NCI-H345 treated with DMSO at 0.1 percent for 48 hours (cell line): ENCODE measurements at regions not wholly inside any gene's neighbourhood (a gene's known extent, or its start where the extent isn't known, plus 50 kb on each side); places are given as distances from the start of the nearest gene placed in this dataset.
"Not testable (repeated sequence)": the region's sequence is repeated elsewhere in the genome, so short reads cannot be mapped to it uniquely, and the experiment has no call there.

Source experiments
- DNase-seq: peaks from one replicate; lab custom pipeline; 2025; ENCODE audit not compliant: unreplicated experiment; lab: John Stamatoyannopoulos, UW

- no peak for DNase-seq
Measured at GRCh38 chr2:7516484-7517063, 599.4 kb downstream of the RNF144A start.

- DNase-seq = no peak
Measured at GRCh38 chr2:7517088-7517487, 599.9 kb downstream of the RNF144A start.

- no peak for DNase-seq
Measured at GRCh38 chr2:7517851-7518250, 600.6 kb downstream of the RNF144A start.

DNA sequence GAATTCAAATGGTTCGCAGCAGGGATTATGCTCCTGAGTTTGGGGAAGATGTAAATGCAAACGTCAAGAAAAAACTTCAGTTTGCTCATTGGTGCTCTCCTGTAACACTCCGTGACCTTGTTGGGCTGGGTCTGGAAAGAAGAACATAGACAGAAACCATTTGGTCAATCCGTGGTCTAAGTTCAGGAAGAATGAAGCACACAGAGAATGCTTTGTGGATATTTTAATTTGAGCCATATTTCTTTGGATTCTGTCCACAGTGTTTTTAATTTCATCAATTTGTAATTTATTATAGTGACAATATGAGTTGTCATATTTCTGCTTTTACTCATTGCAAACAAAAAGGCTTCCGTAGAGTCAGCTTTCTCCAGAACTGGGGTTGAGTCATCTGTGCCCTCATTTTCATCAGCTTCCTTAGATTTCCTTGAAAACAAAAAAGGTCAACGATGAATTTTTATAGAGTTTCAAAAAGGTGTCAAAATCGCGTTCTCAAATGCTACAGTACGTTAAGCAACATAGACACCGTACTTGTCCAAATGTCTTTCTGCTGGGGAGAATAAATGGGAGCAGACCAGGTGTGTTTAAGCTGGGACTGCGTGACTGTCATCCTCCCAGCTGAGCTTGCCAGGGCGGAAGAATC is 606.4 kb downstream of the RNF144A start:
- DNase-seq = no peak

DNA sequence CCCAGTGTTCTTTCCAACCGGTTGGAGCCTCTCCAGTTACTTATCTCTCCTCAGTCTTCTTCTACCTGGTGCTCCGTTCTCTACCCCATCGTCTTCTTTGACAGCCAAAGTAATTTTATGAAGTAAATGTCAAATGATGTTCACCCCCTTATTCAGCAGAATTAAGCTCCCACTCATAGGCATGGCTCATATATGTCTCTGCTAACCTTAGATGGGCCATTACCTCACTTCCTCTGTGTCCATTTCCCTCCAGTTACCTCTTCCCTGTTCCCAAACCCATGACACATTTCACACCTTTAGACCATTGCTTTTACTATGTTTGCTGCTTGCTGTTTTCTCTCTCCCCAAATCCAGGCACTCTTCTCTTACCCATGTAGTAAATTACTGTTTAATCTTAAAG is 607.0 kb downstream of the RNF144A start:
- DNase-seq = no peak

DNA sequence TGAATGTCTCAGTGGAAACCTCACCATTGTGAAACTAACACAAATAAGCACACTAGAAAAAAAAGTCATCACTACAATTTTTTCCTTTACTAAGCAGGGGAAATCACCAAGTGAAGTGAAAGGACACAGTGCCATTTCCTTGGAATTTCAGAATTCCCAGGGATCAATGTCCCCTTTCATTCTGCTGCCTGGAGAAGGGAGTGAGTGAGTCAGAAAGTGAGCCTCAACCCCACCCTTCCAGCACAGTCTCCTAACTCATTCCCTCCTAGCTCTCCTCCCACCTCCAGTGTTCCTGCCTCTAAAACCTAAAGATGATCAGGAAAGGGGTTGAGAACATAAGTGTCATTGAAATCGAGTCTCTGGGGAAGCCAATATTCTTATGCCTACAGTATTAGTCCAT is 608.5 kb downstream of the RNF144A start:
- DNase-seq = no peak

- no peak for DNase-seq
Measured at GRCh38 chr2:7527165-7527722, 610.0 kb downstream of the RNF144A start.

- no peak for DNase-seq
Measured at GRCh38 chr2:7530001-7530400, 612.8 kb downstream of the RNF144A start.

DNA sequence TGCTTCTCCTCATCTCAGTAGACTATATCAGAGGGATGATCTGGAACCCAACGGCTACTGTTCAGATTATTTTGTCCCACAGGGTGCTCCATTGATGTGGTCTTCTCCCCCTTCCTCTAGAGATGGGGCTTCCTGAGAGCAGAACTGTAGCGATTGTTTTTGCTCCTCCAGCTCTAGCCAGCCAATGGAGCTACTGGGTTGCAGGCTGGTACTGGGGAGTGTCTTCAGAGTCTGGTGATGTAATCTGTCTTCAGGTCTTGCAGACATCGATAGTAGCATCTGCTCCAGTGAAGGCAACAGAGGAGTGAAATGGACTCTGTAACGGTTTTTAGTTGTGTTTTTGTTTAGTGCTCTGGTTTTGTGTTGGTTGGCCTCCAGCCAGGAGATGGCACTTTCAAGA is 621.9 kb downstream of the RNF144A start:
- DNase-seq = no peak

- no peak for DNase-seq
Measured at GRCh38 chr2:7539760-7540159, 622.5 kb downstream of the RNF144A start.

DNA sequence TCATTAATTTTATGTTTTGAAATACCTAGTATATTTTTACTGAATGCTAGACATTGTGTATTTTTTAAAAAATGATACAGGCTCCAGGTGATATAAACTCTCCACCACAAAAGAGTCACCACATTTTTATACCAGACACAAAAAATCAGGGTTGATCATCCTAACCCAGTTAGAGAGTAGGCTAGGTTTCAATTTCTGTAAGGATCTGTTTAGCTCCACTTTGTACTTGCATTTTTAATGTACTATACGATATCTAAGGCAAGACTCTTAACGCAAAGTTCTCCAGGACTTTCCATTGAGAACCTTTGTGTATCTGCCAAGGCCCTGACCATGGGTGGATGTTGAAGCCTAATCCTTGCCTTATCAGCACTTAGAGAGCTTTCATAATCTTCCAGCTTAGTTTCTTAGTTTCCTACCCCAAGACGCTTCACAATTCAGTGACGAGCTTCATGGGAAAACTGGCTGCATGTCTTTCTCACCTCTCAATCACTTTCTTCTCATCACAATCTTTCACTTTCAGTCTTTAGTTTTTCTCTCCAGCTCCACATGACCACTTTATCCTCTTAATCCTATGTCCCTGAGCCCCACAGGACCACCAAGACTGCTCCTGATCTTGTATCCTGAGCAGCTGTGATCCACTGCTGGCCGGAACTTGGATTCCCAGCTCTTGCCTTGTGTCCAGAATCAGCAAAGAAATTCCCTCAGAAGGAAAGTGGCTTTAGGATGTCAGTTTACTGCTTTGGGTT is 635.8 kb downstream of the RNF144A start:
- no peak for DNase-seq

- no peak for DNase-seq
Measured at GRCh38 chr2:7555260-7555659, 638.0 kb downstream of the RNF144A start.

DNA sequence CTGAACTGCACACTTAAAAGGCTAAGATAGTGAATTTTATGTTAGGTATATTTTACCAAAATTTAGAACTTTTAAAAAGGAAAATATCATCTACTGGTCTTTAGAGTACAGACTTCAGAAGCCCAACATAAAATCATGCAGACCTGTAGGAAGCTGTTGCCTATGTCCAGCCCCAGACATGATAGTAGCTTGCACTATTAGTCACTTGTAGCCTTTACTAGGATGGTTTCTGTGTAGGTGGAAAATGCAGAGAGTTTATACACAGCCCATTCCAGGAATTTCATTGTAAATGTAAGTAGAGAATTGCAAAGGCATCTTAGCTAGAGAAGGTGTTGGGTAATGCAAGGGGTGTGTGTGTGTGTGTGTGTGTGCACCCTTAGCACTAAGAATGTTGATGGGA is 640.2 kb downstream of the RNF144A start:
- no peak for DNase-seq

DNA sequence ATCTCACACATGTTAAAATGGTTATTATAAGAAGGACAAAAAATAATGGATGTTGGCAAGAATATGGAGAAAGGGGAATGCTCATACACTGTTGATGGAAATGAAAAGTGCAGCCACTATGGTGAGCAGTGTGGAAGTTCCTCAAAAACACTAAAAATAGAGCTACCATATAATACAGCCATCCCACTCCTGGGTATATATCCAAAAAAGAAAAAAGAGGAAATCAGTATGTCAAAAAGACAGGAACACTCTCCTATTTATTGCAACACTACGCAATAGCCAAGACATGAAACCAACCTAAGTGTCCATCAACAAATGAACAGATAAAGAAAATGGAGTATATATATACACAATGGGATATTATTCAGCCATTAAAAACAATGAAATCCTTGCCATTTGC is 642.6 kb downstream of the RNF144A start:
- DNase-seq = no peak

- no peak for DNase-seq
Measured at GRCh38 chr2:7566382-7566881, 649.2 kb downstream of the RNF144A start.

GRCh38 chr2:7567116-7567515 is 649.9 kb downstream of the RNF144A start:
- DNase-seq = not testable (repeated sequence)

DNA sequence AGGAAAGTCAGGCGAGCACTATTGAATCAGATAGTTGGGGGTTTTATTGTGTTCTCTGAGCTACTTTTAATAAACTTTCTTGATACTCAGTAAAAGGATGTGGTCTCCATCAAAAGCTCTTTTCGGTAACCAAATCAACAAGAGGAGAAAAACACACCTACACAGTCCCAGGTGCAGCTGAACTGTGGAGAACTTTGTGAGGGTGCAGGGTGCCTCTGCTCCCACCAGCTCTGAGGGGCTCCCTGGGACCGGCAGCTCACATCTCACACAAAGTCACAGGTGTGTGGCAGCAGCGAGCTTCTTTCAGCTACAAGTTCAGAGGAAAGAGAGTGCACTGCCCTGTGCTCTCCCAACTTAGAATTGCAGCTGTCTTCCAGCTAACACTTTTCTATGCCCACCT is 650.4 kb downstream of the RNF144A start:
- no peak for DNase-seq

DNA sequence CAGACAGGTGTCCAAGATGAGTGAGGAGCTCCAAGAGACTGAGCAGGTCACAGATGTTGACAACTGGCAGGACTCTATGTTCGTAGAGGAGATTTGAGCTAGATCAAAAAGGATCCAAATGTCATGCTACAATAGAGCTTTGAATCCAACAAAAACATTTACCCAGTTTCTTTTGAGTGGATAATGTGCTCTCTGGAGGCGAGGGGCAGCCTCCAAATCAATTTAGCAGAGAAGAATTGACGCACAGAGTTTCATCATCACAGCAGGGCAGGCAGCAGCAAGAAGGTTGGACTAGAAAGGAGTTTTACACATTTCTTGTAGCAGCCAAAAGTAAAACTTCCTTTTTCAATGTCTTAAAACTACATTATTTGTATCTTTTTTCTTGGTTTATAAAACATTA is 653.0 kb downstream of the RNF144A start:
- no peak for DNase-seq

GRCh38 chr2:7571701-7572100 is 654.5 kb downstream of the RNF144A start:
- no peak for DNase-seq

GRCh38 chr2:7572450-7572849 is 655.2 kb downstream of the RNF144A start:
- DNase-seq = peak; percentile 22

GRCh38 chr2:7573166-7573825 is 656.1 kb downstream of the RNF144A start:
- no peak for DNase-seq
